H1 (cell line): ENCODE measurements at regions not wholly inside any gene's neighbourhood (a gene's known extent, or its start where the extent isn't known, plus 50 kb on each side); places are given as distances from the start of the nearest gene placed in this dataset.

Experiments used
- CTCF ChIA-PET: fragments of 300-600 bp; sonication (Branson Sonifier 250); formaldehyde crosslinking; loops from one replicate; lab custom pipeline; 2021; ENCODE audit not compliant: partially characterized antibody; lab: Charles Lee
- POLR2A ChIA-PET: fragments of 300-600 bp; sonication (Branson Sonifier 250); formaldehyde crosslinking; loops from one replicate; lab custom pipeline; 2021; ENCODE audit warnings: inconsistent platforms; ENCODE audit not compliant: partially characterized antibody; lab: Charles Lee
- DNase-seq, 2 experiments: peaks; one replicate each; pipeline versions ENCODE4 v3.0.0 to v3.0.0-alpha.2; 2010 to 2022; ENCODE audit warnings: low spot score in 2 of 2, low read depth in 1 of 2, mixed read lengths in 1 of 2
- FAIRE-seq: peaks from 2 replicates; lab custom pipeline; 2011; peaks lifted over from hg19 to GRCh38; lab: Jason Lieb, UNC
- H2AFZ ChIP-seq: 2 replicates; pipeline ENCODE4 v1.8.1; 2012; ENCODE audit warnings: low read length, inconsistent platforms
- H2AK5ac ChIP-seq: 2 replicates; pipeline ENCODE4 v1.6.1; 2013; ENCODE audit warnings: low read depth, low read length
- H2BK120ac ChIP-seq: replicated peaks from 2 replicates; pipeline ENCODE3; 2013; ENCODE audit warnings: low read depth, low read length, inconsistent platforms
- H2BK12ac ChIP-seq: 2 replicates; pipeline ENCODE4 v1.6.1; 2013; ENCODE audit warnings: low read depth, low read length
- H2BK15ac ChIP-seq: 2 replicates; pipeline ENCODE4 v1.6.1; 2013; ENCODE audit warnings: low read length
- H2BK20ac ChIP-seq: 2 replicates; pipeline ENCODE4 v1.6.1; 2013; ENCODE audit warnings: low read length
- H2BK5ac ChIP-seq: 2 replicates; pipeline ENCODE4 v1.6.1; 2013; ENCODE audit warnings: low read depth, low read length
- H3K14ac ChIP-seq: 2 replicates; pipeline ENCODE4 v1.6.1; 2013; ENCODE audit warnings: inconsistent platforms; ENCODE audit not compliant: insufficient read length
- H3K18ac ChIP-seq: 2 replicates; pipeline ENCODE4 v1.6.1; 2013; ENCODE audit warnings: low read length; ENCODE audit errors: extremely low read depth
- H3K23ac ChIP-seq: 2 replicates; pipeline ENCODE4 v1.6.1; 2013; ENCODE audit warnings: inconsistent platforms; ENCODE audit not compliant: insufficient read length
- H3K23me2 ChIP-seq: 2 replicates; pipeline ENCODE4 v1.6.1; 2013; ENCODE audit warnings: low read depth, low read length
- H3K27ac ChIP-seq: 2 replicates; pipeline ENCODE4 v1.6.1; 2011; ENCODE audit warnings: low read depth, low read length, inconsistent platforms
- H3K27me3 ChIP-seq, 4 experiments: replicated peaks in 1 of 4; 1 replicate in 1 of 4; 2 replicates in 3 of 4; pipeline versions ENCODE4 v1.6.1 to v1.8.1; 2011 to 2013; ENCODE audit warnings: low read length in 3 of 4, mild to moderate bottlenecking in 3 of 4, inconsistent platforms in 2 of 4, mixed read lengths in 2 of 4, moderate library complexity in 1 of 4; ENCODE audit not compliant: control insufficient read depth in 3 of 4, insufficient read depth in 3 of 4; ENCODE audit errors: extremely low read depth in 1 of 4
- H3K36me3 ChIP-seq, 4 experiments: 2 replicates each; pipeline versions ENCODE4 v1.6.1 to v1.8.1; 2011 to 2013; ENCODE audit warnings: mild to moderate bottlenecking in 4 of 4, low read length in 3 of 4, moderate library complexity in 2 of 4, control low read depth in 1 of 4, inconsistent platforms in 1 of 4; ENCODE audit not compliant: insufficient read depth in 4 of 4, control insufficient read depth in 2 of 4
- H3K4ac ChIP-seq: replicated peaks from 2 replicates; pipeline ENCODE3; 2013; ENCODE audit warnings: low read length, low read depth, mixed read lengths, inconsistent platforms; ENCODE audit not compliant: insufficient read length
- H3K4me1 ChIP-seq, 4 experiments: replicated peaks in 1 of 4; 1 replicate in 1 of 4; 2 replicates in 3 of 4; pipeline versions ENCODE4 v1.6.1 to v1.8.1; 2011 to 2013; ENCODE audit warnings: low read length in 3 of 4, inconsistent platforms in 2 of 4, mixed read lengths in 1 of 4; ENCODE audit not compliant: insufficient read depth in 4 of 4, control insufficient read depth in 3 of 4
- H3K4me2 ChIP-seq, 2 experiments: 2 replicates each; pipeline versions ENCODE4 v1.6.1 to v1.8.1; 2011 to 2013; ENCODE audit warnings: low read depth in 2 of 2, low read length in 2 of 2, control low read depth in 1 of 2, inconsistent platforms in 1 of 2, mild to moderate bottlenecking in 1 of 2; ENCODE audit not compliant: insufficient read depth in 1 of 2
- H3K4me3 ChIP-seq, 4 experiments: fragments of 200-600, 300-600 bp in 1 of 4; sonication (generic), shearing (Covaris generic), sonication (Bioruptor Twin) in 1 of 4; 2 replicates each; pipeline versions ENCODE4 v1.5.1 to v1.8.1; 2011 to 2016; ENCODE audit warnings: low read length in 4 of 4, low read depth in 3 of 4, control low read depth in 2 of 4, inconsistent platforms in 2 of 4, mild to moderate bottlenecking in 2 of 4, mixed read lengths in 1 of 4, moderate library complexity in 1 of 4; ENCODE audit not compliant: insufficient read depth in 2 of 4; ENCODE audit errors: extremely low read depth in 1 of 4
- H3K56ac ChIP-seq: replicated peaks from 2 replicates; pipeline ENCODE3; 2013; ENCODE audit warnings: low read depth, mild to moderate bottlenecking, mixed read lengths, low read length, inconsistent platforms; ENCODE audit not compliant: insufficient read length
- H3K79me1 ChIP-seq: 2 replicates; pipeline ENCODE4 v1.6.1; 2013; ENCODE audit warnings: low read depth, low read length, control low read depth
- H3K79me2 ChIP-seq, 2 experiments: 2 replicates each; pipeline versions ENCODE4 v1.6.1 to v1.8.1; 2012 to 2013; ENCODE audit warnings: low read length in 2 of 2, mild to moderate bottlenecking in 2 of 2, inconsistent platforms in 1 of 2; ENCODE audit not compliant: insufficient read depth in 2 of 2, control insufficient read depth in 1 of 2
- H3K9ac ChIP-seq, 4 experiments: replicated peaks in 1 of 4; 1 replicate in 1 of 4; 2 replicates in 3 of 4; pipeline versions ENCODE4 v1.6.1 to v1.8.1; 2011 to 2013; ENCODE audit warnings: low read depth in 3 of 4, low read length in 3 of 4, control low read depth in 2 of 4, mild to moderate bottlenecking in 2 of 4, moderate library complexity in 2 of 4, inconsistent platforms in 1 of 4; ENCODE audit errors: extremely low read depth in 1 of 4
- H3K9me3 ChIP-seq, 2 experiments: 2 replicates each; pipeline versions ENCODE4 v1.6.1 to v1.8.1; 2012 to 2013; ENCODE audit warnings: mild to moderate bottlenecking in 2 of 2, moderate library complexity in 2 of 2, control low read depth in 1 of 2, inconsistent platforms in 1 of 2, low read depth in 1 of 2, low read length in 1 of 2, mixed read lengths in 1 of 2; ENCODE audit not compliant: insufficient read depth in 2 of 2
- H4K20me1 ChIP-seq, 2 experiments: replicated peaks in 1 of 2; 2 replicates each; pipeline versions ENCODE3 to v1.8.1; 2011 to 2013; ENCODE audit warnings: inconsistent platforms in 2 of 2, low read length in 2 of 2, mild to moderate bottlenecking in 1 of 2; ENCODE audit not compliant: insufficient read depth in 2 of 2, control insufficient read depth in 1 of 2
- H4K5ac ChIP-seq: 2 replicates; pipeline ENCODE4 v1.6.1; 2013; ENCODE audit warnings: low read length, low read depth, mixed read lengths, inconsistent platforms; ENCODE audit not compliant: insufficient read length
- H4K8ac ChIP-seq: 2 replicates; pipeline ENCODE4 v1.8.0; 2013; ENCODE audit warnings: mild to moderate bottlenecking, moderate library complexity, low read length, inconsistent platforms; ENCODE audit not compliant: insufficient read depth; ENCODE audit errors: extremely low read depth
- H4K91ac ChIP-seq: replicated peaks from 2 replicates; pipeline ENCODE3; 2013; ENCODE audit warnings: low read length, mixed read lengths, inconsistent platforms; ENCODE audit not compliant: insufficient read length
- BACH1 ChIP-seq: IDR thresholded peaks from 2 replicates; pipeline ENCODE4 v1.6.1; 2012; ENCODE audit warnings: low read length, improper control_type of control experiment
- CTBP2 ChIP-seq: IDR thresholded peaks from 2 replicates; pipeline ENCODE4 v1.7.0; 2011; ENCODE audit warnings: borderline replicate concordance, mild to moderate bottlenecking, moderate library complexity, mixed read lengths, low read length; ENCODE audit not compliant: insufficient read depth, insufficient read length
- SP4 ChIP-seq: IDR thresholded peaks from 2 replicates; pipeline ENCODE4 v1.6.1; 2012; ENCODE audit warnings: low read length, inconsistent platforms
- WGBS, 2 experiments: shearing (Covaris generic) in 1 of 2; methylation state at CpG; one replicate each; pipeline versions ENCODE4 v1.1.6 to v1.1.7; 2013 to 2015; ENCODE audit warnings: low lambda C conversion rate in 2 of 2, mixed read lengths in 2 of 2, inconsistent platforms in 1 of 2, low coverage in 1 of 2, missing lambda C conversion rate in 1 of 2; ENCODE audit not compliant: insufficient replicate concordance in 2 of 2, insufficient coverage in 1 of 2, insufficient read length in 1 of 2; ENCODE audit errors: extremely low coverage in 1 of 2, missing lambda C conversion rate in 1 of 2; 5-methylcytosine and 5-hydroxymethylcytosine counted together

DNA sequence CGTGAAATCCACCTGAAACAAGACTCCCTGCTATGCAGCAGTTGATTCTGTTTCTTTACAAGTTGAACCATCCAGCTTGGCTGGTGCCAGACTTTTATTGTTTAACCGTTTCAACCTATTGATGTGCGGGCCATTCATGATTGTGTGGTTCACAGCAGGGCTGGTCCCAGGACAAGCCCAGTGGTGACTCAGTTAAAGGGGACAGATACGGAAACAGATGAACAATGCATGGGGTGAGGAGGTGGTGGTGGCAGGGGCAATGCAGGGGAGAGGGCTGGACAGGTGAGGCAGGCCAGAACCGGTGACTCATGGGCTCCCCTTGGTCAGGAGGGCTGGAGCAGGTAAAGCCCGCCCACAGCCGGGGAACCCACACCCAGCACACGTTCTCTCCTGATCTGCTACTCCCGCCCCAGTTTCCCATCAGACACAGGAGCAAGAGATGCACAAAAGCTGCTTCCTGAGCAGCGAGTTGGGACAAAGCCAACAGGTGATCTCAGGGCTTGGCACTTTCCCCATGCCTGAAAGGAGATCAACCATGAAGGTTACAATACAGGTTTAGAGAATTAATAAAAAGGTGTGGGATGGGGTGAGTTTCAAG is 232.2 kb downstream of the LY86 start:
- H2AFZ ChIP-seq: no peak overlapping the region
- peak overlapping the region in 1 of 2 experiments; percentile 35; a peak in 1 of 4 replicates for H3K4me2 ChIP-seq
- POLR2A ChIA-PET: no interaction called here
- no peak for TF ChIP-seq CTBP2
- no peak for TF ChIP-seq BACH1
- TF ChIP-seq SP4: no peak

More for the DNA sequence above, 232.2 kb downstream of the LY86 start:
- Histone ChIP-seq H2BK5ac (peak overlapping the region; percentile 46; the same call in 1 of the 2 replicates), H3K14ac (no peak overlapping the region), H2BK20ac (no peak overlapping the region), H3K23me2 (peaks cover 4% of the 10 kb centered on the region; the same call in 1 of the 2 replicates), H3K27ac (no peak overlapping the region), H4K91ac (peak overlapping the region; percentile 7), H4K20me1 (no peaks in the 10 kb centered on the region), H3K4ac (no peak overlapping the region), H4K5ac (no peak overlapping the region), H3K23ac (no peak overlapping the region), H3K27me3 (no peaks in the 10 kb centered on the region), H3K36me3 (no peaks in the 10 kb centered on the region), H2BK120ac (no peak overlapping the region), H3K9me3 (no peaks in the 10 kb centered on the region), H3K79me1 (no peaks in the 10 kb centered on the region), H4K8ac (no peak overlapping the region), H3K4me1 (peaks cover 2 to 16% (median 6%) of the 10 kb centered on the region in 4 experiments; a peak in 6 of 7 replicates), H3K56ac (no peak overlapping the region), H2BK12ac (peak overlapping the region; percentile 42; the same call in 1 of the 2 replicates), H3K4me3 (no peak overlapping the region), H2BK15ac (no peak overlapping the region), H2AK5ac (no peak overlapping the region), H3K79me2 (no peaks in the 10 kb centered on the region), H3K9ac (no peak overlapping the region), H3K18ac (0 out of 2 replicates have a peak overlapping the region, but pooled peaks have one; percentile 51)
- FAIRE-seq (no peak), DNase-seq (peak in 1 of 2 experiments; percentile 62)
- 45% methylated on average over 10 of the region's 10 CpGs; no CpG with 5 or more reads in 1 of the 2 experiments for WGBS, 2 experiments
- CTCF ChIA-PET: interaction anchor here (1.1 to 1.2 kb wide), 2 partner anchors 61 to 151 kb away, joined by 3 to 4 read pairs; no protein-coding TSS in a partner anchor
